ENCODE measurements at regions not wholly inside any gene's neighbourhood (a gene's known extent, or its start where the extent isn't known, plus 50 kb on each side); places are given as distances from the start of the nearest gene placed in this dataset.

DNA sequence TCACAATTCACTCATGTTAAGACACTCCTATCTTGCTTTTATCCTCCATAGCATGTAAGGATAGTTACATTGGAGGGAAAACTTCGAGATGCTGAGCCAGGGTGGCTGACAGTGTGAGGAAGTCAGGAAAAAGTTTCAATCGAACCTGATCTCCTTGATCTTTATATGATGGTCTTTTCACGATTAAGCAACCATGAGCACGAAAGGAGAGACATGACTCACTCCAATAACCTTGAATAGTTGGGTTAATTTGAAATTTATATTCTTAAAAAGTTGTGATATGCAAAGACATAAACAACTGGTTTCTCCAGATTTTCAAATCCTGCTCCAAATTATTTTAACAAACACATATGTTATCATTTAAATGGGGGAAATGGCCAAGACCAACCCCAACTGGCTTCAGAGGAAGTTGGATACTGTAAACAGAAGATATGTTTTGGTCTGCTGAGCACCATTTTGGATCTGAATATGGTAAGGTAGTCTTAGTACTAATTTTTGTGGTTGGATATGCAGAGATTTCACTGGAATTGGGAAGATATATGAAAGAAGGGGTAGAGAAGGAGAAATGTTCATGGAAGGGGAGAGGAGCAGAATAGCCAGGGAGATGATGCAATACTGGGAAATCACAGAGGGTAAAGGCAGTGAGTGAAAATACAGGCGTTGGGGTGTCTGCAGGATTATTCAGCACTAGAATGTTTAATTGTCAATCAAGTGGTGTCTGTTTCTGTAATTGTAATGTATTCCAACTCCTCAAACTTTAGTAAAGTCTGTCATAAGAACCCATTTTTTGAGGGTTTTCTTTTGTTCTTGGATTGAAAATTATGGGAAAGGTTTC lies 185.2 kb upstream of the SLC38A2 start:
- peak overlapping the region; percentile 82 for H3K4me2 ChIP-seq (ENCODE audit: control insufficient read depth, extremely low read depth, insufficient read depth, low read depth, low read length)
- no peak overlapping the region for H3K4me3 ChIP-seq (ENCODE audit: control insufficient read depth in 2 of 3, extremely low read depth in 1 of 3, insufficient read depth in 2 of 3, low read depth in 1 of 3, low read length in 3 of 3)

DNA sequence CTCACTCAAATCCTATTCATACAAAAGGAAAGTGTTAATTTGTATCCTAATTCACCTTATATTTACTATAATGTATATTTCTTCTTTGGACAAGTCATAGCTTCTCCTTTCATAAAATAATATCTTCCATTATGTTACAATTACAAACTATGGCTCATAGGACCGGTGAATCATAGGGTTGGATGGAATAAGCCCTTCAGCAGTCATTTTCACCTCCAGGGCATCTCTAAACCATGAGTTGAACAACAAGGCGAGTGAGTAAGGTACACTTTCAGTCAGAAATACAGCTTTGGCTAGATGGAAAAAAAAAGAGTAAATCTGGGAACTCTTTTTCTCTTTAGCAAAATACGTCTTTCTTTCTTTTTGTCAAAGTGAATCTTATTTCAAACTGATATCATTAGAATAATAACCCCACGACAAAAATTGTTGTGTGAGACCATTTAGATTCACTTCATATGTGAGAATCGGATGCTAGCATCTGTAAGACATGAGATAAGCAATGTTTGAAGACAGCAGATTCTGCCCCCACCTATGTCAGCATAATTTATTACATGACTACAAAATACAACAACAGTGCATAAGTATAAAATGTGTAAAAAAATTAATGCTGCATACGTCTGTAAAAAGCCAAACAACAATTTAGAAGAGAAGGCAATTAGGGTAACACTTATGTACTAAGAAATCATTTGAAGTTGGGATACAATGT lies 184.4 kb upstream of the SLC38A2 start:
- TF ChIP-seq EZH2 (IDR thresholded peaks at IDR 0.05; ENCODE audit: low read length) (no peak), CTCF (optimal IDR thresholded peaks at IDR 0.05 in 1 of 3, IDR thresholded peaks at IDR 0.05 in 1 of 3, conservative IDR thresholded peaks at IDR 0.05 in 1 of 3; ENCODE audit: extremely low read depth in 1 of 3, insufficient read depth in 2 of 3, low read length in 3 of 3) (no peak)
- Histone ChIP-seq H3K9me3 (ENCODE audit: control insufficient read depth, low read depth, low read length) (no peaks in the 10 kb centered on the region), H3K4me3 (ENCODE audit: control insufficient read depth in 2 of 3, extremely low read depth in 1 of 3, insufficient read depth in 2 of 3, low read depth in 1 of 3, low read length in 3 of 3) (no peak overlapping the region), H3K9ac (ENCODE audit: control insufficient read depth, extremely low read depth, insufficient read depth, low read length) (peak overlapping the region; percentile 77), H3K79me2 (ENCODE audit: control insufficient read depth, insufficient read depth, low read length) (no peaks in the 10 kb centered on the region), H3K4me2 (ENCODE audit: control insufficient read depth, extremely low read depth, insufficient read depth, low read depth, low read length) (peak overlapping the region; percentile 82), H3K4me1 (ENCODE audit: control insufficient read depth, extremely low read depth, insufficient read depth, low read length) (peaks cover 90% of the 10 kb centered on the region), H3K27me3 (ENCODE audit: control insufficient read depth, extremely low read depth, insufficient read depth, low read length) (no peaks in the 10 kb centered on the region), H2AFZ (ENCODE audit: control insufficient read depth, low read length) (no peak overlapping the region), H3K27ac (ENCODE audit: control insufficient read depth, insufficient read depth, low read length) (peak overlapping the region; percentile 99), H3K9me1 (ENCODE audit: control insufficient read depth, extremely low read depth, insufficient read depth, low read length) (no peaks in the 10 kb centered on the region), H3K36me3 (ENCODE audit: control insufficient read depth in 2 of 2, extremely low read depth in 1 of 2, insufficient read depth in 2 of 2, low read length in 2 of 2) (peaks cover 0 to 5% of the 10 kb centered on the region in 2 experiments), H4K20me1 (ENCODE audit: control insufficient read depth, extremely low read depth, insufficient read depth, low read length) (no peaks in the 10 kb centered on the region)
- peak; percentile 88 for DNase-seq (ENCODE audit: low read depth, low spot score)
- FAIRE-seq = peak; percentile 74
- dilution Hi-C loops (cut with MboI; ENCODE audit: extremely low pct_ligation_motif_present, low sequenced_read_pairs) = no loop called here

More for the DNA sequence above, 185.2 kb upstream of the SLC38A2 start:
- H3K9ac ChIP-seq (ENCODE audit: control insufficient read depth, extremely low read depth, insufficient read depth, low read length) = peak overlapping the region; percentile 77
- H3K4me1 ChIP-seq (ENCODE audit: control insufficient read depth, extremely low read depth, insufficient read depth, low read length) = peaks cover 91% of the 10 kb centered on the region
- H2AFZ ChIP-seq (ENCODE audit: control insufficient read depth, low read length) = peak overlapping the region; percentile 8
- peak overlapping the region; percentile 99 for H3K27ac ChIP-seq (ENCODE audit: control insufficient read depth, insufficient read depth, low read length)
- no peaks in the 10 kb centered on the region for H3K9me1 ChIP-seq (ENCODE audit: control insufficient read depth, extremely low read depth, insufficient read depth, low read length)
- FAIRE-seq (peak; percentile 63), DNase-seq (ENCODE audit: low read depth, low spot score) (no peak)
- no peaks in the 10 kb centered on the region for H4K20me1 ChIP-seq (ENCODE audit: control insufficient read depth, extremely low read depth, insufficient read depth, low read length)
- no peaks in the 10 kb centered on the region for H3K9me3 ChIP-seq (ENCODE audit: control insufficient read depth, low read depth, low read length)
- H3K36me3 ChIP-seq (ENCODE audit: control insufficient read depth in 2 of 2, extremely low read depth in 1 of 2, insufficient read depth in 2 of 2, low read length in 2 of 2) = peaks cover 0 to 5% of the 10 kb centered on the region in 2 experiments
- dilution Hi-C loops (cut with MboI; ENCODE audit: extremely low pct_ligation_motif_present, low sequenced_read_pairs) = no loop called here
- no peaks in the 10 kb centered on the region for H3K27me3 ChIP-seq (ENCODE audit: control insufficient read depth, extremely low read depth, insufficient read depth, low read length)
- no peak for TF ChIP-seq EZH2 (IDR thresholded peaks at IDR 0.05; ENCODE audit: low read length)
- no peak for TF ChIP-seq CTCF (optimal IDR thresholded peaks at IDR 0.05 in 1 of 3, IDR thresholded peaks at IDR 0.05 in 1 of 3, conservative IDR thresholded peaks at IDR 0.05 in 1 of 3; ENCODE audit: extremely low read depth in 1 of 3, insufficient read depth in 2 of 3, low read length in 3 of 3)
- no peaks in the 10 kb centered on the region for H3K79me2 ChIP-seq (ENCODE audit: control insufficient read depth, insufficient read depth, low read length)

Data from keratinocyte (primary cell).